GM18868 (cell line): ENCODE measurements at regions not wholly inside any gene's neighbourhood (a gene's known extent, or its start where the extent isn't known, plus 50 kb on each side); places are given as distances from the start of the nearest gene placed in this dataset.

Experiments
- ATAC-seq: cut with Tn5 transposase; IDR thresholded peaks from one replicate; pipeline ENCODE4 v1.9.1; 2021; ENCODE audit warnings: mild to moderate bottlenecking, moderate library complexity; ENCODE audit not compliant: unreplicated experiment

- ATAC-seq = no peak
Measured at GRCh38 chr22:47291565-47292495, 529.4 kb downstream of the TBC1D22A start.

GRCh38 chr22:47290706-47291430, 528.4 kb downstream of the TBC1D22A start:
- no peak for ATAC-seq

GRCh38 chr22:47289336-47289985, 527.0 kb downstream of the TBC1D22A start:
- no peak for ATAC-seq

GRCh38 chr22:47288680-47289079, 526.2 kb downstream of the TBC1D22A start:
- ATAC-seq = no peak

GRCh38 chr22:47287516-47287915, 525.1 kb downstream of the TBC1D22A start:
- ATAC-seq = no peak

GRCh38 chr22:47286590-47286989, 524.1 kb downstream of the TBC1D22A start:
- no peak for ATAC-seq

- ATAC-seq = no peak
Measured at GRCh38 chr22:47285981-47286380, 523.5 kb downstream of the TBC1D22A start.

GRCh38 chr22:47284822-47285221, 522.4 kb downstream of the TBC1D22A start:
- ATAC-seq = no peak

- no peak for ATAC-seq
Measured at GRCh38 chr22:47284360-47284759, 521.9 kb downstream of the TBC1D22A start.

- ATAC-seq = no peak
Measured at GRCh38 chr22:47283616-47284270, 521.3 kb downstream of the TBC1D22A start.

- no peak for ATAC-seq
Measured at GRCh38 chr22:47282851-47283250, 520.4 kb downstream of the TBC1D22A start.

- ATAC-seq = no peak
Measured at GRCh38 chr22:47282366-47282765, 519.9 kb downstream of the TBC1D22A start.

- no peak for ATAC-seq
Measured at GRCh38 chr22:47281126-47282106, 519.0 kb downstream of the TBC1D22A start.

- no peak for ATAC-seq
Measured at GRCh38 chr22:47280301-47280700, 517.9 kb downstream of the TBC1D22A start.

GRCh38 chr22:47279746-47280145, 517.3 kb downstream of the TBC1D22A start:
- no peak for ATAC-seq

- ATAC-seq = no peak
Measured at GRCh38 chr22:47279337-47279736, 516.9 kb downstream of the TBC1D22A start.

GRCh38 chr22:47278655-47279054, 516.2 kb downstream of the TBC1D22A start:
- ATAC-seq = no peak

GRCh38 chr22:47277531-47277930, 515.1 kb downstream of the TBC1D22A start:
- no peak for ATAC-seq

GRCh38 chr22:47276991-47277390, 514.5 kb downstream of the TBC1D22A start:
- no peak for ATAC-seq

- no peak for ATAC-seq
Measured at GRCh38 chr22:47276450-47276820, 514.0 kb downstream of the TBC1D22A start.
